ENCODE measurements at regions not wholly inside any gene's neighbourhood (a gene's known extent, or its start where the extent isn't known, plus 50 kb on each side); places are given as distances from the start of the nearest gene placed in this dataset.

- FAIRE-seq (no peak), DNase-seq (ENCODE audit: extremely low spot score, insufficient read length, low read depth) (no peak)
These were observed 385.6 kb downstream of the SLITRK6 start for GRCh38 chr13:85413664-85414063.

DNA sequence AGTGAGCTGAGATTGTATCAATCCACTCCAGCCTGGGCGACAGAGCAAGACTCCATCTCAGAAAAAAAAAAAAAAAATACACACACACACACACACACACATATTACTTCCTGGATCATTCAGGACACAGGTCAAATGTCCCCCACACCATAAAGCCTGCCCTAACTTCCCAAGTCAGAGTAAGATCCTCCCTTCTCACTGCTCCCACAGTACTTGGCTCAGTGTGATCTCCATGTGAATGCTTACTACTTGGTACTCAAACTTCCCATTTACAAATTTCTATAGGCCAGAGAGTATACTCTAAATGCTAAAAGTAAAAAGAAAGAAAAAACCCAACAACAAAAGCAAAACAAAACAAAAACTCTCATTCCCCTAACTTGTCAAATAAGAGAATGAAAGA, 386.8 kb downstream of the SLITRK6 start:
- FAIRE-seq: no peak
- DNase-seq (ENCODE audit: extremely low spot score, insufficient read length, low read depth): no peak

DNA sequence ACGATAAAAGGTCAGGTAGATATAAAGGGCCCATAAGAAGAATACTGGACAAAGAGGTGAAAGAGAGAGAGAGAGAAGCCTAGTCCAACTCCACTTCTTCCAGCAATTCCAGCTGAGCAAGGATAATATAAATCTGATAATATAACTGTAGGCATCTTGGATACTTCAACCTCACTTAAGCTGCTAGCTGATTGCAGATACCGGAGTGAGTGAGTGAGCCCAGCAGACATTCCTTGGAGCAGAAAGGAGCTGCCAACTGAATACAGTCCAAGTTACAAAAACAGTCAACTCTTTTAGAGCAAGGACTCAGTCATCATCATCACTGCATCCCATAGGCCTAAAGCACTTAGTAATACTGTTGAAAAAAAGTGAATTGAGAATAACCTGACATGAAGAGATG, 387.6 kb downstream of the SLITRK6 start:
- FAIRE-seq: no peak
- DNase-seq (ENCODE audit: extremely low spot score, insufficient read length, low read depth): no peak

GRCh38 chr13:85408415-85408814, 390.8 kb downstream of the SLITRK6 start:
- no peak for FAIRE-seq
- DNase-seq (ENCODE audit: extremely low spot score, insufficient read length, low read depth): no peak

- DNase-seq (ENCODE audit: extremely low spot score, insufficient read length, low read depth) (no peak), FAIRE-seq (no peak)
These were observed 392.8 kb downstream of the SLITRK6 start for GRCh38 chr13:85406269-85406975.

- DNase-seq (ENCODE audit: extremely low spot score, insufficient read length, low read depth) (no peak), FAIRE-seq (no peak)
These were observed 393.8 kb downstream of the SLITRK6 start for GRCh38 chr13:85405316-85405897.

GRCh38 chr13:85386424-85386823, 412.8 kb downstream of the SLITRK6 start:
- no peak for FAIRE-seq

GRCh38 chr13:85383291-85383690, 415.9 kb downstream of the SLITRK6 start:
- no peak for DNase-seq (ENCODE audit: extremely low spot score, insufficient read length, low read depth)
- FAIRE-seq: no peak

More at GRCh38 chr13:85386424-85386823, 412.8 kb downstream of the SLITRK6 start:
- no peak for DNase-seq (ENCODE audit: extremely low spot score, insufficient read length, low read depth)

DNA sequence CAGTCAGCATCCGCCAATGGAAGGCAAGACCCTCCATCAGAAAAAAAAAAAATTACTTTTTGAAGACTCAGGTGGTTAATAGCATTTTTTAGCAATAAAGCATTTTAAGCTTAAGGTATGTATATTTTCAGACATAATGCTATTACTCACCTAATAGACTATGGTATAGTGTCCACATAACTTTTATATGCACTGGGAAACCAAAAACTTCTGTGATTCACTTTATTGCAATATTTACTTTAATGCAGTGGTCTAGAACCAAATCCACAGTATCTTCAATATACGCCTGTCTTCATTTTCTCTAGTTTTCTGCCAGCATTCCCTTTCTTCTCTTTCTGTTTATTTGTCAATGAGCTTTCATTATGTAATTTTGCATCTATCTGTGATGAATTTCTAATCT, 418.1 kb downstream of the SLITRK6 start:
- no peak for DNase-seq (ENCODE audit: extremely low spot score, insufficient read length, low read depth)
- FAIRE-seq: no peak

- no peak for DNase-seq (ENCODE audit: extremely low spot score, insufficient read length, low read depth)
- no peak for FAIRE-seq
These were observed 419.2 kb downstream of the SLITRK6 start for GRCh38 chr13:85379991-85380390.

GRCh38 chr13:85379433-85379832, 419.8 kb downstream of the SLITRK6 start:
- DNase-seq (ENCODE audit: extremely low spot score, insufficient read length, low read depth) (no peak), FAIRE-seq (no peak)

DNA sequence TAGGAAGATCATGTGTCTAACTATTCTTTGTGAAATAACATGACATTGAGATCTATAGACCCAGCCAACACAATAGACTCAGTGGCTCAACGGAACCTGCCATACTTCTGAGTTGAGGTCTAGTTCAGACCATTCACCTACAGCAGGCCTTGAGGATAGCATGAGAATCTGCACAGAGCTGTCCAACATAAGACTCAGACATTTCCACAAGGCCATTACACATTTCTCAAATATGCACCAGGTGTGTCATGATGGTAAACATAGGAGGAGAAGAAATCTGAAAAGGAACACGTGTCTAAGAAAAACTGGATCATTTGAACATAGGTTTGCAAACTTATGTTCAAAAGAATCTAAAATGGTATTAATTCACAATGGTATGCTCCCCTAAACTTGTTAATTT, 421.4 kb downstream of the SLITRK6 start:
- DNase-seq (ENCODE audit: extremely low spot score, insufficient read length, low read depth) (no peak), FAIRE-seq (no peak)

DNA sequence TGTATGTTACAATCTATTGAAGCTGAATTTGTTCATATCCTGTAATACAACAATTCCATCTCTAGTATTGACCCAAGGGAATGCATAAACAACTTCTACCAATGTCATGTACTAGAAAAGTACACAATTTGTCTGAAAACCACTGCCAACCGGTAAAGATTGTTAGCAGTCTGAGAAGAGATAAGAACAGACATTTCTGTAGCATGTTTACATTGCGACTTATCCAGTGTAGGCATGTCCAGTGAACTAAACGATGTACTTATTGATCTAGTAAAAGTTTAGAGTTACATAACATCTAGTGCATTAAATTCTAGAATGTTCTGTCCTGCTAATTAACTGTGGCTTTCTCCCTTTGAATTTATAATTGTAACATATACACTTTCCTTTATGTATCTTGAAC, 425.9 kb downstream of the SLITRK6 start:
- FAIRE-seq (no peak), DNase-seq (ENCODE audit: extremely low spot score, insufficient read length, low read depth) (no peak)

GRCh38 chr13:85371254-85371653, 428.0 kb downstream of the SLITRK6 start:
- FAIRE-seq (no peak), DNase-seq (ENCODE audit: extremely low spot score, insufficient read length, low read depth) (no peak)

DNA sequence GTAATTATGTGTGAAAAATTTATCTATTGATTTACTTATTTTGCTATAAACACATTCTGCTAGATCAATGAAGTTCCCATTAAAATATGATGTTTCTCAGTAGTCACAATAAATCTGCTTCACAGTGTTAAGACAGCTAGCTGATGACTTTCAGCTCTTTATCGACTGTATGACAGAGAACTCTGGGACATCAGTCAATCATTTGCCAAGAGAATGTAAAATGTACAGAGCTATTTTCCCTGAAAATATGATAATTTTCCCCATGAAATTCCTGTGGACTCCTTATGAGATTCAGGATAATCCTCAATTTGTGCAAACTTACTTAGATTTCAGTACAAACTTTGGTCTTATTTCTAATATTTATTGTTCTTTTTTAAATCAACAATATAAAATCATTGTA, 430.5 kb downstream of the SLITRK6 start:
- FAIRE-seq (no peak), DNase-seq (ENCODE audit: extremely low spot score, insufficient read length, low read depth) (no peak)

GRCh38 chr13:85367887-85368286, 431.3 kb downstream of the SLITRK6 start:
- DNase-seq (ENCODE audit: extremely low spot score, insufficient read length, low read depth) (no peak), FAIRE-seq (no peak)

GRCh38 chr13:85366759-85367417, 432.3 kb downstream of the SLITRK6 start:
- DNase-seq (ENCODE audit: extremely low spot score, insufficient read length, low read depth) (no peak), FAIRE-seq (no peak)

GRCh38 chr13:85363504-85363903, 435.7 kb downstream of the SLITRK6 start:
- FAIRE-seq (no peak), DNase-seq (ENCODE audit: extremely low spot score, insufficient read length, low read depth) (no peak)

DNA sequence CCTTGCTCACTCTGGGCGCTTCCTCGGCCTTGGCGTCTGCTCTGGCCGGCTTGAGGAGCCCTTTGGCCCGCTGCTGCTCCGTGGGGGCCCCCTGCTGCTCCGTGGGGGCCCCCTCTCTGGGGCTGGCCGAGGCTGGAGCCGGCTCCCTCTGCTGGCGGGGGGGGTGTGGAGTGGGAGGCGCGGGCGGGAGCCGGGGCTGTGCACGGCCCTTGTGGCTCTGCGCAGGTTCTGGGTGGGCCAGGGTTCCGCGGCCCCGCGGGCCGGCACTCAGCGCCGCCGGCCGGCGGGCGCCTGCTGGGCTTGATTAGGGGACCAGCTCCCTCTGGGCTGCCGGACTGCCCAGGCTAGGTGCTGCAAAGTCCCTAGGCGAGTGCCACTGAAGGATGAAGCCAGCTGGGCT, 436.2 kb downstream of the SLITRK6 start:
- DNase-seq (ENCODE audit: extremely low spot score, insufficient read length, low read depth): no peak
- no peak for FAIRE-seq

GRCh38 chr13:85347251-85347650, 452.0 kb downstream of the SLITRK6 start:
- no peak for DNase-seq (ENCODE audit: extremely low spot score, insufficient read length, low read depth)
- FAIRE-seq: no peak

- DNase-seq (ENCODE audit: extremely low spot score, insufficient read length, low read depth) (no peak), FAIRE-seq (no peak)
These were observed 465.0 kb downstream of the SLITRK6 start for GRCh38 chr13:85334187-85334586.
